ENCODE measurements at regions not wholly inside any gene's neighbourhood (a gene's known extent, or its start where the extent isn't known, plus 50 kb on each side); places are given as distances from the start of the nearest gene placed in this dataset.

GRCh38 chr5:63743096-63743798 is 219.0 kb downstream of the HTR1A start:
- Histone ChIP-seq H4K8ac (ENCODE audit: extremely low read depth, insufficient read depth, low read length) (no peak overlapping the region), H3K79me2 (ENCODE audit: control insufficient read depth in 1 of 2, insufficient read depth in 2 of 2, low read length in 2 of 2) (no peaks in the 10 kb centered on the region), H3K79me1 (ENCODE audit: low read depth, low read length) (no peaks in the 10 kb centered on the region), H3K4me1 (replicated peaks in 1 of 4; ENCODE audit: control insufficient read depth in 3 of 4, insufficient read depth in 4 of 4, low read length in 3 of 4) (no peaks in the 10 kb centered on the region), H2BK12ac (ENCODE audit: low read depth, low read length) (no peak overlapping the region), H3K4me2 (ENCODE audit: insufficient read depth in 1 of 2, low read depth in 2 of 2, low read length in 2 of 2) (no peak overlapping the region), H3K18ac (ENCODE audit: extremely low read depth, low read length) (no peak overlapping the region), H3K56ac (replicated peaks; ENCODE audit: insufficient read length, low read depth, low read length) (no peak overlapping the region), H3K23ac (ENCODE audit: insufficient read length) (no peak overlapping the region), H2BK15ac (ENCODE audit: low read length) (no peak overlapping the region), H3K27me3 (replicated peaks in 1 of 4; ENCODE audit: control insufficient read depth in 3 of 4, extremely low read depth in 1 of 4, insufficient read depth in 3 of 4, low read length in 3 of 4) (no peaks in the 10 kb centered on the region), H3K36me3 (ENCODE audit: control insufficient read depth in 2 of 4, insufficient read depth in 4 of 4, low read length in 3 of 4) (no peaks in the 10 kb centered on the region), H2BK5ac (ENCODE audit: low read depth, low read length) (no peak overlapping the region), H4K20me1 (replicated peaks in 1 of 2; ENCODE audit: control insufficient read depth in 1 of 2, insufficient read depth in 2 of 2, low read length in 2 of 2) (no peaks in the 10 kb centered on the region), H3K23me2 (ENCODE audit: low read depth, low read length) (no peaks in the 10 kb centered on the region), H4K91ac (replicated peaks; ENCODE audit: insufficient read length, low read length) (no peak overlapping the region), H4K5ac (ENCODE audit: insufficient read length, low read depth, low read length) (no peak overlapping the region), H2AK5ac (ENCODE audit: low read depth, low read length) (no peak overlapping the region), H3K4ac (replicated peaks; ENCODE audit: insufficient read length, low read depth, low read length) (no peak overlapping the region), H3K9me3 (ENCODE audit: insufficient read depth in 2 of 2, low read depth in 1 of 2, low read length in 1 of 2) (no peaks in the 10 kb centered on the region), H2BK20ac (ENCODE audit: low read length) (no peak overlapping the region), H2AFZ (ENCODE audit: low read length) (no peak overlapping the region), H3K27ac (ENCODE audit: low read depth, low read length) (no peak overlapping the region), H3K9ac (replicated peaks in 1 of 4; ENCODE audit: extremely low read depth in 1 of 4, low read depth in 3 of 4, low read length in 3 of 4) (no peak overlapping the region), H3K4me3 (ENCODE audit: extremely low read depth in 1 of 4, insufficient read depth in 2 of 4, low read depth in 3 of 4, low read length in 4 of 4) (no peak overlapping the region), H3K14ac (ENCODE audit: insufficient read length) (no peak overlapping the region), H2BK120ac (replicated peaks; ENCODE audit: low read depth, low read length) (no peak overlapping the region)
- WGBS, 2 experiments (ENCODE audit: extremely low coverage in 1 of 2, insufficient coverage in 1 of 2, insufficient read length in 1 of 2, insufficient replicate concordance in 2 of 2, low coverage in 1 of 2, low lambda C conversion rate in 2 of 2, missing lambda C conversion rate in 1 of 2) = 96% methylated on average over 1 of the region's 1 CpG; no CpG with 5 or more reads in 1 of the 2 experiments
- CTCF ChIA-PET (ENCODE audit: partially characterized antibody) = interaction anchor here (0.7 to 0.8 kb wide), 2 partner anchors 17 to 216 kb away, joined by 3 read pairs; no protein-coding TSS in a partner anchor
- TF ChIP-seq CREB1 (IDR thresholded peaks at IDR 0.05) = no peak
- no peak for TF ChIP-seq NANOG (IDR thresholded peaks at IDR 0.05; ENCODE audit: insufficient read depth, low read depth, low read length, poor library complexity, severe bottlenecking)
- no peak for TF ChIP-seq SP1 (IDR thresholded peaks at IDR 0.05; ENCODE audit: low read depth, low read length)
- no peak for TF ChIP-seq KDM1A (IDR thresholded peaks at IDR 0.05; ENCODE audit: borderline replicate concordance, low read length)
- no peak for TF ChIP-seq HDAC2 (IDR thresholded peaks at IDR 0.05; ENCODE audit: borderline replicate concordance in 1 of 2, low read depth in 2 of 2, low read length in 2 of 2)
- no peak for TF ChIP-seq BCL11A (IDR thresholded peaks at IDR 0.05; ENCODE audit: low read depth in 2 of 2, low read length in 2 of 2)
- TF ChIP-seq JUND (IDR thresholded peaks at IDR 0.05; ENCODE audit: low read length) = no peak
- TF ChIP-seq YY1 (IDR thresholded peaks at IDR 0.05; ENCODE audit: low read depth, low read length) = no peak
- no peak for TF ChIP-seq TEAD4 (IDR thresholded peaks at IDR 0.05; ENCODE audit: low read depth, low read length)
- TF ChIP-seq GTF2F1 (IDR thresholded peaks at IDR 0.05; ENCODE audit: borderline replicate concordance, low read depth, low read length) = no peak
- no peak for TF ChIP-seq RFX5 (IDR thresholded peaks at IDR 0.05; ENCODE audit: borderline replicate concordance, low read depth, low read length)
- POLR2A ChIA-PET (ENCODE audit: partially characterized antibody) = no interaction called here
- DNase-seq (ENCODE audit: low read depth in 1 of 2, low spot score in 2 of 2) (no peak), FAIRE-seq (no peak)

Measured in H1 (cell line).